Peyer's patch (tissue), 4 donors: ENCODE measurements at regions not wholly inside any gene's neighbourhood (a gene's known extent, or its start where the extent isn't known, plus 50 kb on each side); places are given as distances from the start of the nearest gene placed in this dataset.

ENCODE experiments used
- DNase-seq, 3 donors: peaks; one replicate each; pipeline ENCODE4 v3.0.0-alpha.2; 2017 to 2019
- H3K27ac ChIP-seq, 4 donors: fragments of 200-600 bp; sonication (generic); one replicate each; pipeline ENCODE4 v1.5.1; 2016 to 2019
- H3K27me3 ChIP-seq, 2 donors: fragments of 200-600 bp; sonication (generic); one replicate each; pipeline ENCODE4 v1.5.1; 2019
- H3K36me3 ChIP-seq, 3 donors: fragments of 200-600 bp; sonication (generic); one replicate each; pipeline ENCODE4 v1.5.1; 2016 to 2019
- H3K4me1 ChIP-seq, 4 donors: fragments of 200-600 bp; sonication (generic); one replicate each; pipeline ENCODE4 v1.5.1; 2016 to 2019
- H3K4me3 ChIP-seq, 4 donors: fragments of 200-600 bp; sonication (generic); 1 replicate in 3 of 4; 2 replicates in 1 of 4; pipeline ENCODE4 v1.5.1; 2016 to 2019; ENCODE audit warnings: mild to moderate bottlenecking in 1 of 4
- H3K9me3 ChIP-seq, 4 donors: fragments of 200-600 bp; sonication (generic); one replicate each; pipeline ENCODE4 v1.5.1; 2016 to 2019; ENCODE audit warnings: mild to moderate bottlenecking in 1 of 4
- POLR2A ChIP-seq, 2 donors: fragments of 450-650 bp; IDR thresholded peaks; one replicate each; pipeline ENCODE4 v1.5.1; 2017; ENCODE audit warnings: antibody characterized with exemption in 2 of 2, mild to moderate bottlenecking in 2 of 2, moderate library complexity in 2 of 2
- TF ChIP-seq, protein P1 (sequence below), 6 experiments: fragments of 450-650 bp in 4 of 6; fragments of 200-600 bp in 2 of 6; sonication (generic) in 1 of 6; IDR thresholded peaks; one replicate each; pipeline ENCODE4 v1.5.1; 2017 to 2019; ENCODE audit warnings: antibody characterized with exemption in 6 of 6, mild to moderate bottlenecking in 3 of 6, moderate library complexity in 1 of 6

DNA sequence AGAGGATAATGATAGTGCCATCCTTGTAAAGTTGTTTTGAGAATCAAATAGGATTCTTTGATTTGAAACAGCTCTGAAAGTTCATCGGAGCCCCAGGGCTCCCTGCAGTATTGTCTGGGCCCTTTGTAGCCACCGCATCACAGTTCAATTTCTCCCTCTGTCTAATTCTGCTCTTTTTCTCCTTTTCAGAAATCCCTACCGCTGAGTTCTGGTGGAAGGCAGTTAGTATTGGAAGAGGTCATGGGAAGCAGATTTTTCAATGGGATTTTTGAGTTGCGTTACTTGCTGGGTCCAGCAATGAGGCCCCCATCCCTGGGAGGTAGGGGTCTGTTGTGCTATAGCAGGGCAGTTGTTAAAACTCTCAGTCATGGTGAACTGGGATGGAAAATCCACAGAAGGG, 101.0 kb upstream of the DISP3 start:
- Histone ChIP-seq H3K27ac (no peak overlapping the region), H3K4me3 (no peak overlapping the region), H3K27me3 (no peaks in the 10 kb centered on the region), H3K9me3 (no peaks in the 10 kb centered on the region), H3K4me1 (no peaks in the 10 kb centered on the region), H3K36me3 (no peaks in the 10 kb centered on the region)
- TF ChIP-seq, protein P1, sequence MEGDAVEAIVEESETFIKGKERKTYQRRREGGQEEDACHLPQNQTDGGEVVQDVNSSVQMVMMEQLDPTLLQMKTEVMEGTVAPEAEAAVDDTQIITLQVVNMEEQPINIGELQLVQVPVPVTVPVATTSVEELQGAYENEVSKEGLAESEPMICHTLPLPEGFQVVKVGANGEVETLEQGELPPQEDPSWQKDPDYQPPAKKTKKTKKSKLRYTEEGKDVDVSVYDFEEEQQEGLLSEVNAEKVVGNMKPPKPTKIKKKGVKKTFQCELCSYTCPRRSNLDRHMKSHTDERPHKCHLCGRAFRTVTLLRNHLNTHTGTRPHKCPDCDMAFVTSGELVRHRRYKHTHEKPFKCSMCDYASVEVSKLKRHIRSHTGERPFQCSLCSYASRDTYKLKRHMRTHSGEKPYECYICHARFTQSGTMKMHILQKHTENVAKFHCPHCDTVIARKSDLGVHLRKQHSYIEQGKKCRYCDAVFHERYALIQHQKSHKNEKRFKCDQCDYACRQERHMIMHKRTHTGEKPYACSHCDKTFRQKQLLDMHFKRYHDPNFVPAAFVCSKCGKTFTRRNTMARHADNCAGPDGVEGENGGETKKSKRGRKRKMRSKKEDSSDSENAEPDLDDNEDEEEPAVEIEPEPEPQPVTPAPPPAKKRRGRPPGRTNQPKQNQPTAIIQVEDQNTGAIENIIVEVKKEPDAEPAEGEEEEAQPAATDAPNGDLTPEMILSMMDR (IDR thresholded peaks at IDR 0.05) = no peak
- no peak for TF ChIP-seq POLR2A (IDR thresholded peaks at IDR 0.05)
- no peak for DNase-seq

DNA sequence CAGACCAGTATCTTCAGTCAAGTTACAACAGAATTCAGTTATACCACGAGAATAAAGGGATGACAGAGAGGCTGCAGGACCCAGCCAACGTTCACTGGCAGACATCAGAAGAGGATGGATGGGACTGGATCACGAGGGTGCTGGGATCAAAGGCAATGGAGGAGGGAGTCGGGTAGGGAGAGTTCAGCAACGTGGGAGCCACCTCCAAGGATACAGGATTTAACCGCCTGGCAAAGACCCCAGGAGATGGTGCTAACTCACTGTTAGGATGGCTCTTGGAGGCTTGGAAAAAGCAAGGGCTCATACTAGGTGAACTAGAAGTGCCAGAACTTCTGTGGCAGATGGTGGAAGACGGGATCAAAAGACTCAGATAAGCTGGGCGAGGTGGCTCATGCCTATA, 99.1 kb upstream of the DISP3 start:
- Histone ChIP-seq H3K27ac (no peak overlapping the region), H3K4me3 (no peak overlapping the region), H3K4me1 (no peaks in the 10 kb centered on the region), H3K27me3 (no peaks in the 10 kb centered on the region), H3K36me3 (no peaks in the 10 kb centered on the region), H3K9me3 (no peaks in the 10 kb centered on the region)
- TF ChIP-seq, protein P1 (IDR thresholded peaks at IDR 0.05) = no peak
- TF ChIP-seq POLR2A (IDR thresholded peaks at IDR 0.05) = no peak
- no peak for DNase-seq

DNA sequence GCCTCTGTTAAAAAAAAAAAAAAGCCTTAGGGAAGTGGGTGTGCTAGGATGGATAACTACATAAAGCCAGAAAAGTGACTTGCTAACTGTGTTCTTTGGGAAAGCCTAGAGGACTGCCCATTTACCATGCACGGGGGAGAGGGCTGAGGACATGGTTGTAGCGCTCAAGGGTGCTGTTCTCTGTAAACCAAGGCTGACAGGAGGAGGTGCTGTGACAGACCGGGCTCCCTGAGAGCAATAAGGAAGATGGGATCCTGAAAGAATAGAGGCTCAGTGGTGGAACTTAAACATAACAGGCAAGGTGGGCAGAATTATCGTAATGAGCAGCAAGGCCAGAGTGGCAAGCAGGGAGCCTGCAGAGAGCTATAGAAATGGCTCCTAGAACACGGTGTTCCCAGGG, 98.5 kb upstream of the DISP3 start:
- no peaks in the 10 kb centered on the region for H3K27me3 ChIP-seq

DNA sequence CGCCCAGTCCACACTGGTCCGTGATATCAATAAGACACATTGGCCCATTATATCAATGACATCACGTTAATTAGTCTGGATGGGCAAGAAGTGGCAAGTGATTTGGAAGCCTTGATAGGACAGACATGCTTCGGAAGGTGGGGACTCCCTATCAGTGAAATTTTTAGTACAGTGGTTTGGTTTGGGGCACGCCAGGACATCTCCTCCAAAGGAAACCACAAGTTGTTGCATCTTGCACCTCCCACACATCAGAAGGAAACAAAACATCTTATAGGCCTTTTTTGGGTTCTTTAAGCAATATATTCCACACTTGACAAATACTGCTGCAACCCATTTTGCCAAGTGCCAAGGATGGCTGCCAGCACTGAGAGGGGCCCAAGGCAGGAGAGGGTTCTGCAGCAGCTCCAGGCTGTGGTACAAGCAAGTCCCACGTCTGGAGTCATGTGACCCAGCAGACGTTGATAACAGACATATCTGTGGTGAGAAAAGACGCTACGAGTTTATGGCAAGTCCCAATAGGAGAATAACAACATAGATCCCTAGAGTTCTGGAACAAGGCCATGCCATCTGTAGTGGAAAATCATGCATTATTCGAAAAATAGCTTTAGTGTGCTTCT, 95.3 kb upstream of the DISP3 start:
- TF ChIP-seq, protein P1 (IDR thresholded peaks at IDR 0.05) = no peak
- TF ChIP-seq POLR2A (IDR thresholded peaks at IDR 0.05) = no peak
- H3K9me3 ChIP-seq = no peaks in the 10 kb centered on the region
- DNase-seq = no peak
- no peaks in the 10 kb centered on the region for H3K36me3 ChIP-seq
- no peak overlapping the region for H3K27ac ChIP-seq
- H3K27me3 ChIP-seq = no peaks in the 10 kb centered on the region
- H3K4me3 ChIP-seq = no peak overlapping the region
- H3K4me1 ChIP-seq = no peaks in the 10 kb centered on the region

More for the DNA sequence above, 98.5 kb upstream of the DISP3 start:
- no peaks in the 10 kb centered on the region for H3K9me3 ChIP-seq
- no peak overlapping the region for H3K4me3 ChIP-seq
- H3K4me1 ChIP-seq = no peaks in the 10 kb centered on the region
- DNase-seq = no peak
- no peaks in the 10 kb centered on the region for H3K36me3 ChIP-seq
- TF ChIP-seq, protein P1 (IDR thresholded peaks at IDR 0.05) = no peak
- no peak for TF ChIP-seq POLR2A (IDR thresholded peaks at IDR 0.05)
- H3K27ac ChIP-seq = no peak overlapping the region

DNA sequence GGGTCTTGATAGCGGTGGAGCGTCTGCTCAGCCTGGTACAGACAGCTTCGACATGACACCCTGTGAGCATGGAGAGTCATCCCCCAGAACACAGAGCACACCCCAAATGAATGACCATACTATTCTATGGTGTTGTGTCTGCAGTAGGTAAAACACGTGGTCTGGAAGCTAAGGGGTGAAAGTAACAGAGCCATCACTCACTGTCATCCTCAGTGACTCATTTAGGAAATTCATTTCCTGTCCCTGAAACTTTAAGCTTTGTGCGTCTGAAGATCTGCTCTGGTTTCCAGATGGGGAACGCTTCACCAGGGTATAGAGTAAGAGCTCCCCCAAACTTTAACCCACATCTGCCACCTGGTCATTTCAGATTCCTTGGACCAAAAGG, 94.8 kb upstream of the DISP3 start:
- H3K27ac ChIP-seq = no peak overlapping the region
- H3K9me3 ChIP-seq = no peaks in the 10 kb centered on the region
- no peak for TF ChIP-seq POLR2A (IDR thresholded peaks at IDR 0.05)
- TF ChIP-seq, protein P1 (IDR thresholded peaks at IDR 0.05) = no peak
- no peak overlapping the region for H3K4me3 ChIP-seq
- H3K27me3 ChIP-seq = no peaks in the 10 kb centered on the region
- no peaks in the 10 kb centered on the region for H3K36me3 ChIP-seq
- no peak for DNase-seq
- H3K4me1 ChIP-seq = no peaks in the 10 kb centered on the region

DNA sequence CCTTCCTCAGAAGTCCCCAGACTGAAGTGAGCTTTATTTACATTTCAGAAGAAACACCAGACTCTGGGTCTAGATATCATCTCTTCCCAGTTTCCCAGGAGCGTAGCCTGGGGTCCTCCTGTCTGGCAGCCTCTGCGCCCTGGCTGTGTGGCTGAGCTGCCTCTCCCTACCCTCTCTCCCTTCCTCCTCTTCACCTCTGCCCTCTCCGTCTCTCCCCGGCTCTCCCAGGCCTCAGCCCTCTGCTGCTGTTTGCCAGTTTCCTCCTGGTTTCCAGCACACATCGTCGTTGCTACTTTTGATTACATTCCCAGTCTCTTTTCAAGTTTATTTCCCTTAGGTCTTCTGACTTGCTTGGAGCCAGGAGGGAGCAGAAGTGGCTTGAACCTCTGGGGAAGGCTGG, 91.1 kb upstream of the DISP3 start:
- TF ChIP-seq POLR2A (IDR thresholded peaks at IDR 0.05) = no peak
- TF ChIP-seq, protein P1 (IDR thresholded peaks at IDR 0.05) = no peak
- Histone ChIP-seq H3K9me3 (no peaks in the 10 kb centered on the region), H3K4me3 (no peak overlapping the region), H3K36me3 (no peaks in the 10 kb centered on the region), H3K27me3 (no peaks in the 10 kb centered on the region), H3K4me1 (no peaks in the 10 kb centered on the region), H3K27ac (no peak overlapping the region)
- DNase-seq = no peak
